ENCODE measurements at regions not wholly inside any gene's neighbourhood (a gene's known extent, or its start where the extent isn't known, plus 50 kb on each side); places are given as distances from the start of the nearest gene placed in this dataset.
"Not testable (repeated sequence)": the region's sequence is repeated elsewhere in the genome, so short reads cannot be mapped to it uniquely, and the experiment has no call there.

GRCh38 chr10:42533866-42534265, 104.5 kb downstream of the ZNF33B start:
- BruUV-seq (replicated peaks); H3K27me3 ChIP-seq (ENCODE audit: control insufficient read depth in 2 of 2, insufficient read depth in 2 of 2, low read length in 2 of 2); H3K9ac ChIP-seq (ENCODE audit: insufficient read depth in 1 of 2, low read depth in 2 of 2, low read length in 2 of 2); intact Hi-C loops (cut with micrococcal nuclease); H4K20me1 ChIP-seq (replicated peaks; ENCODE audit: control insufficient read depth, insufficient read depth, low read length); H3K9me1 ChIP-seq (ENCODE audit: control insufficient read depth, insufficient read depth, low read length); in situ Hi-C loops (cut with MboI); H3K4me2 ChIP-seq (ENCODE audit: insufficient read depth, low read length); DNase-seq (ENCODE audit: extremely low read depth in 1 of 4, low spot score in 3 of 4); ATAC-seq; H2AFZ ChIP-seq (ENCODE audit: low read depth, low read length); FAIRE-seq; H3K36me3 ChIP-seq (ENCODE audit: control insufficient read depth, insufficient read depth, low read length); H3K9me3 ChIP-seq (replicated peaks; ENCODE audit: control insufficient read depth, insufficient read depth, low read depth, low read length); CTCF ChIA-PET (ENCODE audit: low intra/inter-chr PET ratio); H3K27ac ChIP-seq (ENCODE audit: extremely low read depth, low read depth, low read length); POLR2A ChIA-PET; H3K4me3 ChIP-seq; H3K4me1 ChIP-seq (replicated peaks in 1 of 2; ENCODE audit: control insufficient read depth in 2 of 2, insufficient read depth in 2 of 2, low read length in 2 of 2); H3K79me2 ChIP-seq (ENCODE audit: control insufficient read depth, insufficient read depth, low read length): not testable (repeated sequence)
- peak; percentile 54 for TF ChIP-seq ZNF146 (CRISPR knock-in tag; IDR thresholded peaks at IDR 0.05; ENCODE audit: unreplicated experiment)

DNA sequence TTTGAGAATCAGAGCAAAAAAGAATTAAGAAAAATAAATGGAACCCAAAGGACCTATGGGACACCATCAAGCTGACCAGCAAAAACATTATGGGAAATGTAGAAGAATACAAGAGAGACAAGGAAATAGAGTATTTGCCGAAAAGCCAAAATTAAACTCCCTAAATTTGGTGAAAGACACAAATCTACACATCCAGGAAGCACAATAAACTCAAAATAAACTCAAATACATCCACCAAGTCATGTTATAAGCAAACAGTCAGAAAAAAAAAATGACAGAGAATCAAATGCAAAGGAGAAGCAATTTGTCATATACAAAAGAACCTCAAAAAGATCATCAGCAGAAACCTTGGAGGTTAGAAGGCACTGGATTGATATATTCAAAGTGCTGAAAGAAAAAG, 105.4 kb downstream of the ZNF33B start:
- BruUV-seq (replicated peaks), result no TSS peak

More for the DNA sequence above, 105.4 kb downstream of the ZNF33B start:
- intact Hi-C loops (cut with micrococcal nuclease), result no loop called here
- DNase-seq (ENCODE audit: extremely low read depth in 1 of 4, low spot score in 3 of 4) (no peak), ATAC-seq (no peak), FAIRE-seq (no peak)
- Histone ChIP-seq H4K20me1 (replicated peaks; ENCODE audit: control insufficient read depth, insufficient read depth, low read length) (no peaks in the 10 kb centered on the region), H2AFZ (ENCODE audit: low read depth, low read length) (no peak overlapping the region), H3K27me3 (ENCODE audit: control insufficient read depth in 2 of 2, insufficient read depth in 2 of 2, low read length in 2 of 2) (no peaks in the 10 kb centered on the region), H3K4me1 (replicated peaks in 1 of 2; ENCODE audit: control insufficient read depth in 2 of 2, insufficient read depth in 2 of 2, low read length in 2 of 2) (no peaks in the 10 kb centered on the region), H3K4me3 (no peak overlapping the region), H3K36me3 (ENCODE audit: control insufficient read depth, insufficient read depth, low read length) (no peaks in the 10 kb centered on the region), H3K79me2 (ENCODE audit: control insufficient read depth, insufficient read depth, low read length) (no peaks in the 10 kb centered on the region), H3K9me1 (ENCODE audit: control insufficient read depth, insufficient read depth, low read length) (no peaks in the 10 kb centered on the region), H3K27ac (ENCODE audit: extremely low read depth, low read depth, low read length) (no peak overlapping the region), H3K9me3 (replicated peaks; ENCODE audit: control insufficient read depth, insufficient read depth, low read depth, low read length) (peaks cover 4% of the 10 kb centered on the region; the same call in 1 of the 2 replicates), H3K4me2 (ENCODE audit: insufficient read depth, low read length) (no peak overlapping the region), H3K9ac (ENCODE audit: insufficient read depth in 1 of 2, low read depth in 2 of 2, low read length in 2 of 2) (no peak overlapping the region)
- TF ChIP-seq POLR2AphosphoS5 (IDR thresholded peaks at IDR 0.05; ENCODE audit: control insufficient read depth, insufficient read depth, low read depth, low read length), result no peak
- no peak for TF ChIP-seq BRF1 (IDR thresholded peaks at IDR 0.05; ENCODE audit: borderline replicate concordance, extremely low read depth, insufficient read length)
- TF ChIP-seq, protein P1, sequence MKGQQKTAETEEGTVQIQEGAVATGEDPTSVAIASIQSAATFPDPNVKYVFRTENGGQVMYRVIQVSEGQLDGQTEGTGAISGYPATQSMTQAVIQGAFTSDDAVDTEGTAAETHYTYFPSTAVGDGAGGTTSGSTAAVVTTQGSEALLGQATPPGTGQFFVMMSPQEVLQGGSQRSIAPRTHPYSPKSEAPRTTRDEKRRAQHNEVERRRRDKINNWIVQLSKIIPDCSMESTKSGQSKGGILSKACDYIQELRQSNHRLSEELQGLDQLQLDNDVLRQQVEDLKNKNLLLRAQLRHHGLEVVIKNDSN (CRISPR knock-in tag; IDR thresholded peaks at IDR 0.05), result no peak
- no peak for TF ChIP-seq CBFB (CRISPR knock-in tag; IDR thresholded peaks at IDR 0.05)
- no peak for TF ChIP-seq ETS2 (tag; IDR thresholded peaks at IDR 0.05; ENCODE audit: borderline replicate concordance, poor library complexity, severe bottlenecking)
- TF ChIP-seq ZNF124 (CRISPR knock-in tag; IDR thresholded peaks at IDR 0.05), result no peak
- no peak for TF ChIP-seq ZSCAN29 (IDR thresholded peaks at IDR 0.05)
- TF ChIP-seq, protein P2, sequence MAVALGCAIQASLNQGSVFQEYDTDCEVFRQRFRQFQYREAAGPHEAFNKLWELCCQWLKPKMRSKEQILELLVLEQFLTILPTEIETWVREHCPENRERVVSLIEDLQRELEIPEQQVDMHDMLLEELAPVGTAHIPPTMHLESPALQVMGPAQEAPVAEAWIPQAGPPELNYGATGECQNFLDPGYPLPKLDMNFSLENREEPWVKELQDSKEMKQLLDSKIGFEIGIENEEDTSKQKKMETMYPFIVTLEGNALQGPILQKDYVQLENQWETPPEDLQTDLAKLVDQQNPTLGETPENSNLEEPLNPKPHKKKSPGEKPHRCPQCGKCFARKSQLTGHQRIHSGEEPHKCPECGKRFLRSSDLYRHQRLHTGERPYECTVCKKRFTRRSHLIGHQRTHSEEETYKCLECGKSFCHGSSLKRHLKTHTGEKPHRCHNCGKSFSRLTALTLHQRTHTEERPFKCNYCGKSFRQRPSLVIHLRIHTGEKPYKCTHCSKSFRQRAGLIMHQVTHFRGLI (CRISPR knock-in tag; IDR thresholded peaks at IDR 0.05), result no peak
- in situ Hi-C loops (cut with MboI), result no loop called here
- WGBS (ENCODE audit: insufficient coverage, low coverage, missing lambda C conversion rate), result 84% methylated on average over 1 of the region's 1 CpG
- ChIA-PET POLR2A (interaction anchor here (0.7 kb wide), 1 partner anchor 25 kb away, joined by 3 read pairs; no protein-coding TSS in a partner anchor), CTCF (ENCODE audit: low intra/inter-chr PET ratio) (no interaction called here)

Measured in K562 (cell line).